A549 (cell line): ENCODE measurements at regions not wholly inside any gene's neighbourhood (a gene's known extent, or its start where the extent isn't known, plus 50 kb on each side); places are given as distances from the start of the nearest gene placed in this dataset.

ENCODE experiments used
- ATOH8 ChIP-seq: fragments of 250-450 bp; sonication (Bioruptor Pico); IDR thresholded peaks from 2 replicates; pipeline ENCODE4 v1.5.0; 2020; ENCODE audit warnings: low read depth, mild to moderate bottlenecking, moderate library complexity
- BCL3 ChIP-seq: fragments of >200 bp; sonication (Bioruptor Twin); formaldehyde crosslinking; IDR thresholded peaks from 3 replicates; pipeline ENCODE4 v1.6.1; 2016
- CBX2 ChIP-seq: fragments of 200-600 bp; sonication (generic); IDR thresholded peaks from 2 replicates; pipeline ENCODE4 v1.6.1; 2016; ENCODE audit warnings: low read depth, mild to moderate bottlenecking, borderline replicate concordance
- CEBPB ChIP-seq, 2 experiments: fragments of >200 bp in 1 of 2; sonication (Bioruptor Twin) in 1 of 2; formaldehyde crosslinking in 1 of 2; IDR thresholded peaks; 2 replicates each; pipeline ENCODE4 v1.6.1; 2012 to 2016
- CHD2 ChIP-seq: fragments of 150-350 bp; IDR thresholded peaks from 2 replicates; pipeline ENCODE4 v1.6.1; 2014; ENCODE audit warnings: low read length; ENCODE audit not compliant: partially characterized antibody
- CTCF ChIP-seq: fragments of >200 bp; sonication (Bioruptor Twin); formaldehyde crosslinking; IDR thresholded peaks from 3 replicates; pipeline ENCODE4 v1.5.1; 2016
- E2F6 ChIP-seq: IDR thresholded peaks from 2 replicates; pipeline ENCODE4 v1.6.1; 2012; ENCODE audit warnings: low read depth, borderline replicate concordance
- FOSL2 ChIP-seq, 2 experiments: fragments of 450-650 bp in 1 of 2; fragments of >200 bp in 1 of 2; sonication (Bioruptor Twin) in 1 of 2; formaldehyde crosslinking; IDR thresholded peaks; 2 replicates each; pipeline versions ENCODE4 v1.5.0 to v1.6.1; 2016 to 2020; ENCODE audit warnings: mild to moderate bottlenecking in 1 of 2, moderate library complexity in 1 of 2
- MAFK ChIP-seq: fragments of 450-650 bp; IDR thresholded peaks from 2 replicates; pipeline ENCODE4 v1.6.1; 2014; ENCODE audit not compliant: partially characterized antibody
- MAX ChIP-seq: IDR thresholded peaks from 2 replicates; pipeline ENCODE4 v1.6.1; 2012
- POLR2A ChIP-seq: IDR thresholded peaks from 2 replicates; pipeline ENCODE4 v1.6.1; 2012; ENCODE audit warnings: mild to moderate bottlenecking, low read length
- RAD21 ChIP-seq, 2 experiments: fragments of >200 bp in 1 of 2; sonication (Bioruptor Twin) in 1 of 2; formaldehyde crosslinking in 1 of 2; IDR thresholded peaks in 1 of 2; conservative IDR thresholded peaks in 1 of 2; 2 replicates in 1 of 2; 3 replicates in 1 of 2; pipeline ENCODE4 v1.6.1; 2012 to 2018; ENCODE audit warnings: inconsistent platforms in 1 of 2
- REST ChIP-seq: fragments of 200-600 bp; sonication (generic); IDR thresholded peaks from 2 replicates; pipeline ENCODE4 v1.6.1; 2016; ENCODE audit warnings: antibody characterized with exemption, mild to moderate bottlenecking, moderate library complexity

- TF ChIP-seq CHD2 (no peak), CTCF (no peak), RAD21 (conservative IDR thresholded peaks at IDR 0.05 in 1 of 2, IDR thresholded peaks at IDR 0.05 in 1 of 2) (no peak), POLR2A (no peak), MAX (no peak), BCL3 (no peak), CBX2 (no peak), CEBPB (IDR thresholded peaks at IDR 0.05) (no peak), REST (no peak), FOSL2 (IDR thresholded peaks at IDR 0.05) (no peak), FOSL2 (CRISPR knock-in tag; IDR thresholded peaks at IDR 0.05) (no peak), ATOH8 (CRISPR knock-in tag) (no peak), MAFK (no peak), E2F6 (no peak)
Observed at GRCh38 chr4:60396341-60397049, 803.6 kb upstream of the ADGRL3 start.
